IPS DF 6.9 (cell line): ENCODE measurements at regions not wholly inside any gene's neighbourhood (a gene's known extent, or its start where the extent isn't known, plus 50 kb on each side); places are given as distances from the start of the nearest gene placed in this dataset.
"Not testable (repeated sequence)": the region's sequence is repeated elsewhere in the genome, so short reads cannot be mapped to it uniquely, and the experiment has no call there.

Experiments used
- DNase-seq: peaks from one replicate; pipeline ENCODE4 v3.0.0-alpha.2; 2013; ENCODE audit warnings: low read depth, low spot score
- H3K27ac ChIP-seq: one replicate; pipeline ENCODE4 v1.5.1; 2013; ENCODE audit warnings: low read length, control low read depth
- H3K27me3 ChIP-seq: 2 replicates; pipeline ENCODE4 v1.6.1; 2013; ENCODE audit warnings: mild to moderate bottlenecking, low read length; ENCODE audit not compliant: control insufficient read depth, insufficient read depth
- H3K36me3 ChIP-seq: 2 replicates; pipeline ENCODE4 v1.6.1; 2013; ENCODE audit warnings: low read length; ENCODE audit not compliant: control insufficient read depth, insufficient read depth
- H3K4me1 ChIP-seq: 2 replicates; pipeline ENCODE4 v1.6.1; 2013; ENCODE audit warnings: low read length; ENCODE audit not compliant: control insufficient read depth, insufficient read depth
- H3K4me3 ChIP-seq: 2 replicates; pipeline ENCODE4 v1.5.1; 2013; ENCODE audit warnings: mild to moderate bottlenecking, low read length
- H3K9me3 ChIP-seq: 2 replicates; pipeline ENCODE4 v1.6.1; 2013; ENCODE audit warnings: low read length, inconsistent platforms; ENCODE audit not compliant: control insufficient read depth, insufficient read depth
- WGBS: extraction: QIAGEN DNeasy Blood & Tissue Kit; methylation state at CpG from one replicate; pipeline ENCODE4 v1.1.7; 2013; ENCODE audit warnings: mixed read lengths, missing lambda C conversion rate; ENCODE audit not compliant: insufficient read length, insufficient coverage; 5-methylcytosine and 5-hydroxymethylcytosine counted together

- no peak for DNase-seq
These were observed 181.4 kb upstream of the TRPM3 start for GRCh38 chr9:71302776-71303175.

GRCh38 chr9:71295928-71296327 lies 174.5 kb upstream of the TRPM3 start:
- Histone ChIP-seq H3K4me3 (no peak overlapping the region), H3K36me3 (no peaks in the 10 kb centered on the region), H3K27me3 (no peaks in the 10 kb centered on the region), H3K9me3 (no peaks in the 10 kb centered on the region), H3K27ac (no peak overlapping the region), H3K4me1 (no peaks in the 10 kb centered on the region)
- no peak for DNase-seq
- no CpG with 5 or more reads among the region's 3 CpGs for WGBS

More at GRCh38 chr9:71302776-71303175, 181.4 kb upstream of the TRPM3 start:
- Histone ChIP-seq H3K9me3 (no peaks in the 10 kb centered on the region), H3K36me3 (no peaks in the 10 kb centered on the region), H3K4me1 (no peaks in the 10 kb centered on the region), H3K4me3 (no peak overlapping the region), H3K27me3 (no peaks in the 10 kb centered on the region), H3K27ac (no peak overlapping the region)
- no CpG with 5 or more reads among the region's 5 CpGs for WGBS

GRCh38 chr9:71286146-71286545 lies 164.7 kb upstream of the TRPM3 start:
- H3K27me3 ChIP-seq = no peaks in the 10 kb centered on the region
- no peak overlapping the region for H3K27ac ChIP-seq
- no peaks in the 10 kb centered on the region; the same call in 1 of the 2 replicates for H3K4me1 ChIP-seq
- H3K9me3 ChIP-seq = no peaks in the 10 kb centered on the region
- no peak for DNase-seq
- no peaks in the 10 kb centered on the region for H3K36me3 ChIP-seq
- WGBS = no CpG with 5 or more reads among the region's 4 CpGs
- H3K4me3 ChIP-seq = no peak overlapping the region

- no peaks in the 10 kb centered on the region for H3K27me3 ChIP-seq
- no peak overlapping the region for H3K4me3 ChIP-seq
- H3K27ac ChIP-seq = no peak overlapping the region
- WGBS = no CpG with 5 or more reads among the region's 8 CpGs
- peak; percentile 37 for DNase-seq
- H3K9me3 ChIP-seq = no peaks in the 10 kb centered on the region
- no peaks in the 10 kb centered on the region for H3K36me3 ChIP-seq
- no peaks in the 10 kb centered on the region; the same call in 1 of the 2 replicates for H3K4me1 ChIP-seq
These were observed 163.8 kb upstream of the TRPM3 start for GRCh38 chr9:71285191-71285656.

- H3K4me1 ChIP-seq, H3K27ac ChIP-seq, H3K36me3 ChIP-seq, DNase-seq, H3K27me3 ChIP-seq, H3K4me3 ChIP-seq, H3K9me3 ChIP-seq: not testable (repeated sequence)
- 100% methylated on average over 1 of the region's 2 CpGs for WGBS
These were observed 160.7 kb upstream of the TRPM3 start for GRCh38 chr9:71282116-71282515.

- Histone ChIP-seq H3K27ac (no peak overlapping the region), H3K4me1 (no peaks in the 10 kb centered on the region), H3K9me3 (no peaks in the 10 kb centered on the region), H3K36me3 (no peaks in the 10 kb centered on the region), H3K4me3 (no peak overlapping the region), H3K27me3 (no peaks in the 10 kb centered on the region)
- no CpG with 5 or more reads among the region's 7 CpGs for WGBS
- no peak for DNase-seq
These were observed 157.8 kb upstream of the TRPM3 start for GRCh38 chr9:71279151-71279739.

GRCh38 chr9:71273613-71274012 lies 152.2 kb upstream of the TRPM3 start:
- Histone ChIP-seq H3K4me3 (no peak overlapping the region), H3K27me3 (no peaks in the 10 kb centered on the region), H3K4me1 (no peaks in the 10 kb centered on the region), H3K9me3 (no peaks in the 10 kb centered on the region), H3K36me3 (no peaks in the 10 kb centered on the region), H3K27ac (no peak overlapping the region)
- no peak for DNase-seq
- no CpG with 5 or more reads among the region's 3 CpGs for WGBS

GRCh38 chr9:71271602-71272001 lies 150.2 kb upstream of the TRPM3 start:
- Histone ChIP-seq H3K36me3 (no peaks in the 10 kb centered on the region), H3K4me1 (no peaks in the 10 kb centered on the region), H3K9me3 (no peaks in the 10 kb centered on the region), H3K4me3 (no peak overlapping the region), H3K27me3 (no peaks in the 10 kb centered on the region), H3K27ac (no peak overlapping the region)
- no peak for DNase-seq
- WGBS = no CpG with 5 or more reads among the region's 5 CpGs

- H3K4me3 ChIP-seq = no peak overlapping the region
- H3K4me1 ChIP-seq = no peaks in the 10 kb centered on the region
- DNase-seq = no peak
- H3K27ac ChIP-seq = no peak overlapping the region
- no peaks in the 10 kb centered on the region for H3K27me3 ChIP-seq
- H3K9me3 ChIP-seq = no peaks in the 10 kb centered on the region
- H3K36me3 ChIP-seq = no peaks in the 10 kb centered on the region
These were observed 149.1 kb upstream of the TRPM3 start for GRCh38 chr9:71270554-71270953.

GRCh38 chr9:71269859-71270258 lies 148.4 kb upstream of the TRPM3 start:
- no CpG with 5 or more reads among the region's 4 CpGs for WGBS
- Histone ChIP-seq H3K36me3 (no peaks in the 10 kb centered on the region), H3K9me3 (no peaks in the 10 kb centered on the region), H3K27me3 (no peaks in the 10 kb centered on the region), H3K4me3 (no peak overlapping the region), H3K27ac (no peak overlapping the region), H3K4me1 (no peaks in the 10 kb centered on the region)
- DNase-seq = no peak

GRCh38 chr9:71268871-71269635 lies 147.6 kb upstream of the TRPM3 start:
- no peak for DNase-seq
- H3K27me3 ChIP-seq = no peaks in the 10 kb centered on the region
- no peaks in the 10 kb centered on the region for H3K4me1 ChIP-seq
- no peak overlapping the region for H3K27ac ChIP-seq
- WGBS = no CpG with 5 or more reads among the region's 5 CpGs
- H3K36me3 ChIP-seq = no peaks in the 10 kb centered on the region
- no peaks in the 10 kb centered on the region for H3K9me3 ChIP-seq
- H3K4me3 ChIP-seq = no peak overlapping the region
